Kidney (tissue), 10 donors: ENCODE measurements at regions not wholly inside any gene's neighbourhood (a gene's known extent, or its start where the extent isn't known, plus 50 kb on each side); places are given as distances from the start of the nearest gene placed in this dataset.
"Not testable (repeated sequence)": the region's sequence is repeated elsewhere in the genome, so short reads cannot be mapped to it uniquely, and the experiment has no call there.

Experiments used
- DNase-seq, 5 donors: peaks; one replicate each; pipeline ENCODE4 v3.0.0-alpha.2; 2013 to 2020
- FAIRE-seq: peaks from 2 replicates; lab custom pipeline; 2012; peaks lifted over from hg19 to GRCh38; lab: Jason Lieb, UNC
- H3K27ac ChIP-seq, 2 donors: one replicate each; pipeline ENCODE4 v1.7.0; 2013; ENCODE audit warnings: low read depth in 2 of 2, low read length in 2 of 2, inconsistent platforms in 1 of 2
- H3K27me3 ChIP-seq: one replicate; pipeline ENCODE4 v1.7.1; 2013; ENCODE audit warnings: low read length, inconsistent platforms; ENCODE audit not compliant: control insufficient read depth, insufficient read depth
- H3K36me3 ChIP-seq, 3 donors: one replicate each; pipeline versions ENCODE4 v1.7.0 to v1.7.1; 2013; ENCODE audit warnings: low read length in 3 of 3, control low read depth in 1 of 3, inconsistent platforms in 1 of 3; ENCODE audit not compliant: insufficient read depth in 3 of 3, control insufficient read depth in 2 of 3
- H3K4me1 ChIP-seq, 3 donors: one replicate each; pipeline versions ENCODE4 v1.7.0 to v1.7.1; 2013; ENCODE audit warnings: low read length in 3 of 3, inconsistent platforms in 1 of 3, low read depth in 1 of 3; ENCODE audit not compliant: control insufficient read depth in 2 of 3, insufficient read depth in 2 of 3
- H3K4me3 ChIP-seq, 3 donors: one replicate each; pipeline versions ENCODE4 v1.7.0 to v1.8.1; 2013; ENCODE audit warnings: low read length in 3 of 3, control low read depth in 1 of 3, inconsistent platforms in 1 of 3
- H3K9ac ChIP-seq, 3 donors: one replicate each; pipeline versions ENCODE4 v1.7.0 to v1.7.1; 2013; ENCODE audit warnings: low read length in 3 of 3, control low read depth in 1 of 3, inconsistent platforms in 1 of 3
- H3K9me3 ChIP-seq, 3 donors: one replicate each; pipeline versions ENCODE4 v1.7.0 to v1.7.1; 2013; ENCODE audit warnings: low read length in 3 of 3, control low read depth in 1 of 3, inconsistent platforms in 1 of 3; ENCODE audit not compliant: control insufficient read depth in 2 of 3, insufficient read depth in 1 of 3
- intact Hi-C: fragments of 100-400 bp; cut with DNase I; formaldehyde crosslinking; loops from one replicate; pipeline ENCODE4 v1.11.1; 2022
- donor health status: control.
- donor health status: control.
- donor health status: DM: yes; HTN: yes; CAD: no.
- donor health status: Normal renal cell carcinoma (clear cell type).

- H3K4me1 ChIP-seq, H3K4me3 ChIP-seq, FAIRE-seq, intact Hi-C loops, H3K36me3 ChIP-seq, H3K27me3 ChIP-seq, H3K9me3 ChIP-seq, H3K9ac ChIP-seq, H3K27ac ChIP-seq: not testable (repeated sequence)
- DNase-seq, result peak in 1 of 5 donors; percentile 65
These were observed 253.7 kb downstream of the TP53TG3F start for GRCh38 chr16:33712851-33713709.

- not testable (repeated sequence) for H3K4me1 ChIP-seq, DNase-seq
These were observed 254.5 kb downstream of the TP53TG3F start for GRCh38 chr16:33713710-33714538.

GRCh38 chr16:33731167-33731566 lies 271.8 kb downstream of the TP53TG3F start:
- FAIRE-seq, H3K27ac ChIP-seq, H3K9me3 ChIP-seq, intact Hi-C loops, H3K9ac ChIP-seq, H3K4me3 ChIP-seq, H3K27me3 ChIP-seq, H3K36me3 ChIP-seq, H3K4me1 ChIP-seq, DNase-seq: not testable (repeated sequence)

More at GRCh38 chr16:33713710-33714538, 254.5 kb downstream of the TP53TG3F start:
- H3K27me3 ChIP-seq, H3K27ac ChIP-seq, H3K36me3 ChIP-seq, H3K9ac ChIP-seq, H3K4me3 ChIP-seq, intact Hi-C loops, H3K9me3 ChIP-seq, FAIRE-seq: not testable (repeated sequence)

- H3K9me3 ChIP-seq, H3K9ac ChIP-seq, H3K4me1 ChIP-seq, H3K4me3 ChIP-seq, H3K36me3 ChIP-seq, DNase-seq, H3K27me3 ChIP-seq, intact Hi-C loops, H3K27ac ChIP-seq, FAIRE-seq: not testable (repeated sequence)
These were observed 275.2 kb downstream of the TP53TG3F start for GRCh38 chr16:33734650-33735049.

- intact Hi-C loops, H3K36me3 ChIP-seq, FAIRE-seq, H3K27ac ChIP-seq, H3K27me3 ChIP-seq, H3K4me3 ChIP-seq, H3K9me3 ChIP-seq, H3K4me1 ChIP-seq, H3K9ac ChIP-seq: not testable (repeated sequence)
- peak in 2 of 5 donors; percentile 6 to 22 for DNase-seq
These were observed 307.7 kb downstream of the TP53TG3F start for GRCh38 chr16:33766869-33767765.

GRCh38 chr16:33768710-33769109 lies 309.3 kb downstream of the TP53TG3F start:
- H3K36me3 ChIP-seq, DNase-seq, H3K27me3 ChIP-seq, intact Hi-C loops, H3K9ac ChIP-seq, H3K4me1 ChIP-seq, H3K9me3 ChIP-seq, H3K4me3 ChIP-seq, FAIRE-seq, H3K27ac ChIP-seq: not testable (repeated sequence)

- H3K27me3 ChIP-seq, H3K36me3 ChIP-seq, intact Hi-C loops, H3K9me3 ChIP-seq, FAIRE-seq, H3K9ac ChIP-seq, H3K4me1 ChIP-seq, H3K4me3 ChIP-seq, H3K27ac ChIP-seq: not testable (repeated sequence)
- DNase-seq, result peak in 1 of 5 donors; percentile 43
These were observed 309.9 kb downstream of the TP53TG3F start for GRCh38 chr16:33769180-33769846.
